Kidney epithelial cell (primary cell): ENCODE measurements at regions not wholly inside any gene's neighbourhood (a gene's known extent, or its start where the extent isn't known, plus 50 kb on each side); places are given as distances from the start of the nearest gene placed in this dataset.
"Not testable (repeated sequence)": the region's sequence is repeated elsewhere in the genome, so short reads cannot be mapped to it uniquely, and the experiment has no call there.

ENCODE experiments used
- DNase-seq: peaks from one replicate; pipeline ENCODE4 v3.0.0-alpha.2; 2010; ENCODE audit warnings: low read depth
- H3K27me3 ChIP-seq: 2 replicates; pipeline ENCODE4 v1.6.0; 2011; ENCODE audit warnings: low read length; ENCODE audit not compliant: control insufficient read depth, insufficient read depth
- H3K36me3 ChIP-seq: 2 replicates; pipeline ENCODE4 v1.5.1; 2011; ENCODE audit warnings: low read length; ENCODE audit not compliant: control insufficient read depth, insufficient read depth
- H3K4me3 ChIP-seq: 2 replicates; pipeline ENCODE4 v1.5.1; 2011; ENCODE audit warnings: low read depth, mild to moderate bottlenecking, control low read depth, low read length
- CTCF ChIP-seq: IDR thresholded peaks from 2 replicates; pipeline ENCODE4 v1.5.1; 2011; ENCODE audit warnings: mild to moderate bottlenecking, moderate library complexity, low read length, control low read depth, inconsistent platforms; ENCODE audit not compliant: insufficient read depth, poor library complexity, severe bottlenecking

DNA sequence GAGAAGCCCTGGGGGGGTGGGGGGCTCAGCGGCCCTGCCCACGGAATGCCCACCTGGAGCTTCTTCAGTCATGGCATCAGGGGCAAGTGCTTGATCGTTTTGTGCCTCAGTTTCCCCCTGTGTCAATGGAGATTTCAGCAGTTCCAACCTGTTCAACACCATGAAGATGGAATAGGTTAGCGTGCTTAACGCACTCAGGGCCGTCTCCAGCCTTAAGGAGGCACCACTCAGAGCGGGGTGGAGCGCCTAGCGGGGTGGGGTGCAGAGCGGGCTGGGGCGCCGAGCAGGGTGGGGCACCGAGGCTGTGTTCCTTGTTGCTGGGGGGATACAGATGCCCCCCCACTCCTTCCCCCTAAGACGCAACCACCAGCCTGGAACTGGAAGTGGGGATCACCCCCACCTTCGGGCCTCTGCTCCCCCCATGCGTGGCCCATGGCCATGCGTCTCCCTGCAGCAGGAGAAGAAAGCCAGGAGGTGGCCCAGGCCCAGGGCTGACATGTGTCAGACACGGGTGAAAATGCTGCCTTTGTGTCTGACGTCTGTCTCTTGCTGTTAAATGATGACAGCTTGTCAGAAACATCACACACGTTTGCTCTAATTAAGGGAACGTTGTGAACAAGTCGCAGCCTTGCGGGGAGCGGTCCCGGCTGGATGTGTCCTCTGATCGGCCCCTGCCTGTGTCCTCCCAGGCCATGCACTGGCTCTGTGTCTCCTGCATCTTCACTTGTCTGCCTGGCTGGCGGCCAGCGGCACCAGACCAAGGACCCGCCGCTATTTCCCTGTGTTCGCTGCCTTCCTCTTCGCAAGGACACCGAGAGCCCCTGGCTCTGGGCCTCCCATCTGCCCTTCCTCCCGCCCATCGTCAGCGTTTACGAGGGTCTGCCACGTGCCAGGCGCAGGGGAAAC, 192.1 kb downstream of the BANP start:
- not testable (repeated sequence) for H3K27me3 ChIP-seq, H3K4me3 ChIP-seq, H3K36me3 ChIP-seq, DNase-seq

DNA sequence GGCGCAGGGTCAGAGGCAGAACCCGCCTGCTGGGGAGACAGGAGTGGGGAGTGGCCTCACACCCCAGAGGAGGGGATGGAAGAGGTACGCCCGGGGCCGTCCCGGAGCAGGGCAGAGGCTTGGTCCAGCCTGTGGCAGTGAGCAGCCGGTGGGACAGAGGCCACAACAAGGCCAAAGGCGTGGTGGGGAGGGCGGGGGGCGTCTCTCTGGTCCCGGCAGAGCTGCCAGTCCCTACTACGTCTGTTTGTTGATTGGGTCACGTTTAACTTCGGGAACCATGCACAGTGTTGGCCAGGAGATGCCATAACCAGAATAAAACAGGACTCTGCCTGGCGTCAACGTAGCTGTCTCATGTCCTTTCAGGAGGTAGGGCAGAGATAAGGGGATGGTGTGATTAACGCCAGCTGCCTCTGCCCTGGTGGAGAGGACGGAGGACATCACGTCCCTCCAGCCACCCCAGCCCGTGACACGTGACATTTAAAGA, 192.8 kb downstream of the BANP start:
- H3K27me3 ChIP-seq: peaks cover 5% of the 10 kb centered on the region
- no peak for DNase-seq
- TF ChIP-seq CTCF: no peak
- no peaks in the 10 kb centered on the region for H3K36me3 ChIP-seq
- no peak overlapping the region for H3K4me3 ChIP-seq

GRCh38 chr16:88145376-88145775, 194.1 kb downstream of the BANP start:
- not testable (repeated sequence) for DNase-seq, H3K27me3 ChIP-seq, H3K4me3 ChIP-seq, H3K36me3 ChIP-seq

DNA sequence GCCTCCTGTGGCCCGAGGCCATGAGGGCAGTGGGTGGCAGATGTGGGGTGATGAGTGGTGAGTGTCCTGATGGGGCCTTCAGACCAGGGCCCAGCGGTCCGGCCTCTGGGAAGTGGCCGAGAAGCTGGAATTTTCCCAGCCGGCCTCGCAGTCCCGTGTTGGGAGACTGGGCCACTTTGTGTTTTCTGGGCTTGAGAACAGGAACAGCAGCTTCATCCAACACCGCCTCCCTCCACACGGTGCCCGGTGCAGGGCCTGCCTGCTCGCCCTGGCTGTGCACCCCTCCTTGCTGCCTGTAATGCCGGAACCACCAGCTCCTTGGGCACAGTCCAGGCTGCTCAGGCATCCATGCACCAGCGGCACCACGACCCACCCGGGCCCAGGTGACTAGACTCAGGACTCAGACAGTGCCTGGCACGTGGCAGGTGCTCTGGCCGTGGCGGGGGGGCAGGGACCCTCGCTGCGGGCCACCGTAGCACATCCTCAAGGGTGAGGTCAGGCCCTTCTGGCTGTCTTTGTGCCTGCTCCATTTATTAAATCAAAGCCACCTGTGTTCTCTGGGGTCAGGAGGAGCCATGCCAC, 194.7 kb downstream of the BANP start:
- not testable (repeated sequence) for H3K4me3 ChIP-seq, H3K36me3 ChIP-seq, DNase-seq, H3K27me3 ChIP-seq

- not testable (repeated sequence) for H3K4me3 ChIP-seq, DNase-seq, H3K27me3 ChIP-seq, H3K36me3 ChIP-seq
Observed at GRCh38 chr16:88148078-88148477, 196.8 kb downstream of the BANP start.

DNA sequence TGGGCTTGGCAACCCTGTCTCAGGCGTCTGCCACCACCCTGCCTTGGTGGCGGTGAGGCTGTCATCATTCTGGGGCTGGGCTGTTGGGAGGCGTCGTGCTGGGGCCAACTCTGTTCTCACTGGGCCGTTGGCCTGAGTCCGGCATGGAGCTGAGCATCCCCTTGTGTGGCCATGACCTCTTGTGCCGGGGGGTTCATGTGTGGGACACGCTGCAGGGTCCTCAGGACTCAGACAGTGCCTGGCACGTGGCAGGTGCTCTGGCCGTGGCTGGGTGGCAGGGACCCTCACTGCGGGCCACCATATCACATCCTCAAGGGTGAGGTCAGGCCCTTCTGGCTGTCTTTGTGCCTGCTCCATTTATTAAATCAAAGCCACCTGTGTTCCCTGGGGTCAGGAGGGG, 197.4 kb downstream of the BANP start:
- H3K4me3 ChIP-seq, H3K27me3 ChIP-seq, DNase-seq, H3K36me3 ChIP-seq: not testable (repeated sequence)

DNA sequence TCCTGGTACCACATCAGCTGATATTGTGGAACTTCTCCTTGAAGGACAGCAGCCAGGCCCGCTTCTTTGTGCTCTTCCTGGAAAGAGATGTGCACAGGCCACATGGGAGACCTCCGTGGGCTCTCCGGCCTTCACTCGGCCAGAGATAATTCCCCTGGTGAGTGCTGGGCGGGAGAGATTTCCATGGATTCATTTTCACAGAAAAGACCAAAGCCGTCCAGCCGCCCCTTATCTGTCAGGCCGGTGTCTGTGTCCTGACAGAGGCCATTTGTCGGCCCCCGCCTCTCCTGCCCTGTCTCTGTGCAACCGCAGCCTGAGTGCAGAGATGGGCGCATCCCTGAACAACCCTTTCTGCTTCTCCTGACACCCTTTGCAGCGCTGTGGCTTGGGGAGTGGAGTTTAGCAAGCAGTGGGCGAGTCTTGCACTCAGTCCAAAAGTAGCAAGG, 197.9 kb downstream of the BANP start:
- H3K4me3 ChIP-seq, DNase-seq, H3K36me3 ChIP-seq, H3K27me3 ChIP-seq: not testable (repeated sequence)

DNA sequence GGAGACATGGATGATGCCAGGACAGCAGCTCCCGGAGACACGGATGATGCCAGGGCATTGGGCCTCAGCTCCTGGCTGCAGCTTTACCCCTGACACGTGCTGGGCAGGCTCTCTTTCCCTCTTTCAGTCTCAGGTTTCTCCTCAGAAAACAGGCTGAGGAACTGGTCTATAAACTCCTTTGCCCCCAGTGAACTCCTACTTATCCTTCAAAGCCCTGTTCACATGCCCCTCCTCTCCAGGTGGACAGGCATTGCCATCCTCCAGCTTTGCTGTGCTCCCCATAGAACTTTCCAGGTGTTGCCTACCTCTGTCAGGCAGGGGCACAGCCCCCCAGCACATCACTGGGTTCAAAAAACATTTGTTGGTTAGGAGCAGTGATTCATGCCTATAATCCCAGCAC, 198.4 kb downstream of the BANP start:
- H3K36me3 ChIP-seq, H3K27me3 ChIP-seq, DNase-seq, H3K4me3 ChIP-seq: not testable (repeated sequence)

DNA sequence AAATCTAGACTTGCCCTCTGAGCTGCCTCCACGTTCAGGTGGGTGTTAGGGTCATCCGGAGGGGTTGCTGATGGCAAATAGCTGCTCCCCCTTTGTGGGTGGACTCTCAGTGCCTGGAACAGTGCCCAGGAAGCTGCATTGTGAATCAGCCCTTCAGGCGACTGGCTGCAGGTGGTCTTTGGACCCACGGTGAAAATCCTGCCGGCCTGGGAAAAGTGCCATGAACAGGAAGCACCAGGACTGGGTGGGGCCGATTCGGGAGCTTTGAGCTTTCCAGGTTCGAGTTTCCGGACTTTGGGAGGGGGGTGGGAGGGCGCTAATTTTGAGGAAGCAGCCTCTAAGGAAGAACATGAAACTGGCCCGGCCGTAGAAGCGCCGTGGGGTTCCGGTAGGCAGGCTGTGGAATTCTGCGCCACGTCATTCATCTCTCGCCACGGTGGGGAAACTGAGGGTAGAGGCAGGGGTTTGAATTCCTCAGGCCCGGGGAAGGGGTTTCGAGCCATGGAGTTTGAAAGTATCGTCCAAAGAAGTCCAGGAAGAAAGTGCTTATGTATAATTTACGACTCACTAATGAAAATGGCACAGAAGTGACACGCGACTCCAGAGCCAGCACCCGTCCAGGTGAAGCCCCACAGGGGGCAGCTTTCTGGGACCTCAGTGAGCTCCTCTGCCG, 199.4 kb downstream of the BANP start:
- H3K36me3 ChIP-seq, H3K27me3 ChIP-seq, H3K4me3 ChIP-seq, DNase-seq: not testable (repeated sequence)

DNA sequence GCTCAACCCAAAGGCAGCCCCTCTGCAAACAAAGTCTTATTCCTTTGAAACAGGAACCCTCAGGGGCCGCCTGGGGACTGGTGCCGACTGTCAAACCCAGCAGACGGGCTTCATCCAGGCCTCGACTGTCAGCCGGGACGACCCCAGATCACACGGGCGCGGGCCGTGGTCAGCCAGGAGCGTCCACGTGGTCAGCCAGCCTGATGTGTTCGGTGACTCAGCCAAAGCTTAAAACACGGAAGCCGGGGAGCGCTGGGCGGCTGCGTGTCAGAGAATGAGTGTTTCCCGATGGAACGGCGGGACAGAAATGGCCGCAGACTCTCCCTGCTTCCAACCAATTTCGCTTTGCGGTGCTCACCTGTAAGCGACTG, 199.9 kb downstream of the BANP start:
- H3K27me3 ChIP-seq, H3K4me3 ChIP-seq, H3K36me3 ChIP-seq: not testable (repeated sequence)
- peak; percentile 23 for DNase-seq

- not testable (repeated sequence) for H3K4me3 ChIP-seq, H3K36me3 ChIP-seq, H3K27me3 ChIP-seq, DNase-seq
Observed at GRCh38 chr16:88151859-88152843, 200.9 kb downstream of the BANP start.

GRCh38 chr16:88152879-88153278, 201.6 kb downstream of the BANP start:
- H3K36me3 ChIP-seq, H3K4me3 ChIP-seq, H3K27me3 ChIP-seq, DNase-seq: not testable (repeated sequence)

GRCh38 chr16:88153516-88153915, 202.3 kb downstream of the BANP start:
- H3K27me3 ChIP-seq, H3K36me3 ChIP-seq, DNase-seq, H3K4me3 ChIP-seq: not testable (repeated sequence)
